ENCODE measurements at regions not wholly inside any gene's neighbourhood (a gene's known extent, or its start where the extent isn't known, plus 50 kb on each side); places are given as distances from the start of the nearest gene placed in this dataset.

- WGBS = 85% methylated on average over 4 of the region's 4 CpGs
- H3K27ac ChIP-seq = no peak overlapping the region
- no peak for TF ChIP-seq POLR2A (IDR thresholded peaks at IDR 0.05)
- no peak for TF ChIP-seq POLR2AphosphoS5 (IDR thresholded peaks at IDR 0.05)
- DNase-seq (ENCODE audit: low spot score in 2 of 2) = no peak
- H3K4me3 ChIP-seq = no peak overlapping the region
- no peaks in the 10 kb centered on the region for H3K9me3 ChIP-seq
- no peaks in the 10 kb centered on the region for H3K4me1 ChIP-seq
- H3K27me3 ChIP-seq = no peaks in the 10 kb centered on the region
- H3K36me3 ChIP-seq = no peaks in the 10 kb centered on the region
Observed at GRCh38 chr6:22636452-22636851, 67.1 kb downstream of the HDGFL1 start.

GRCh38 chr6:22637782-22638181 lies 68.4 kb downstream of the HDGFL1 start:
- H3K4me1 ChIP-seq = no peaks in the 10 kb centered on the region
- no peak for DNase-seq (ENCODE audit: low spot score in 2 of 2)
- H3K36me3 ChIP-seq = no peaks in the 10 kb centered on the region
- H3K9me3 ChIP-seq = no peaks in the 10 kb centered on the region
- TF ChIP-seq POLR2A (IDR thresholded peaks at IDR 0.05) = no peak
- H3K27ac ChIP-seq = no peak overlapping the region
- H3K4me3 ChIP-seq = no peak overlapping the region
- 94% methylated on average over 6 of the region's 6 CpGs for WGBS
- H3K27me3 ChIP-seq = no peaks in the 10 kb centered on the region

GRCh38 chr6:22638320-22638719 lies 69.0 kb downstream of the HDGFL1 start:
- Histone ChIP-seq H3K9me3 (no peaks in the 10 kb centered on the region), H3K27ac (no peak overlapping the region), H3K4me3 (no peak overlapping the region), H3K36me3 (no peaks in the 10 kb centered on the region), H3K27me3 (no peaks in the 10 kb centered on the region), H3K4me1 (no peaks in the 10 kb centered on the region)
- TF ChIP-seq CTCF (IDR thresholded peaks at IDR 0.05) = no peak
- TF ChIP-seq POLR2A (IDR thresholded peaks at IDR 0.05) = no peak
- no peak for TF ChIP-seq EP300 (IDR thresholded peaks at IDR 0.05)
- TF ChIP-seq POLR2AphosphoS5 (IDR thresholded peaks at IDR 0.05) = no peak
- no peak for DNase-seq (ENCODE audit: low spot score in 2 of 2)
- 93% methylated on average over 3 of the region's 3 CpGs for WGBS

- TF ChIP-seq EP300 (IDR thresholded peaks at IDR 0.05) (no peak), CTCF (IDR thresholded peaks at IDR 0.05) (no peak), POLR2A (IDR thresholded peaks at IDR 0.05) (no peak), POLR2AphosphoS5 (IDR thresholded peaks at IDR 0.05) (no peak)
- Histone ChIP-seq H3K9me3 (no peaks in the 10 kb centered on the region), H3K4me3 (no peak overlapping the region), H3K27ac (no peak overlapping the region), H3K4me1 (no peaks in the 10 kb centered on the region), H3K27me3 (no peaks in the 10 kb centered on the region), H3K36me3 (no peaks in the 10 kb centered on the region)
- DNase-seq (ENCODE audit: low spot score in 2 of 2) = no peak
- WGBS = 92% methylated on average over 2 of the region's 2 CpGs
Observed at GRCh38 chr6:22642254-22642653, 72.9 kb downstream of the HDGFL1 start.

- no peak for TF ChIP-seq POLR2A (IDR thresholded peaks at IDR 0.05)
- TF ChIP-seq EP300 (IDR thresholded peaks at IDR 0.05) = no peak
- no peak for TF ChIP-seq POLR2AphosphoS5 (IDR thresholded peaks at IDR 0.05)
- TF ChIP-seq CTCF (IDR thresholded peaks at IDR 0.05) = no peak
Observed at GRCh38 chr6:22643780-22644179, 74.4 kb downstream of the HDGFL1 start.

GRCh38 chr6:22647719-22648118 lies 78.4 kb downstream of the HDGFL1 start:
- 36% methylated on average over 3 of the region's 3 CpGs for WGBS
- no peak for DNase-seq (ENCODE audit: low spot score in 2 of 2)
- TF ChIP-seq POLR2AphosphoS5 (IDR thresholded peaks at IDR 0.05) (no peak), POLR2A (IDR thresholded peaks at IDR 0.05) (no peak), EP300 (IDR thresholded peaks at IDR 0.05) (no peak), CTCF (IDR thresholded peaks at IDR 0.05) (no peak)

More at GRCh38 chr6:22643780-22644179, 74.4 kb downstream of the HDGFL1 start:
- no peaks in the 10 kb centered on the region for H3K36me3 ChIP-seq
- H3K27ac ChIP-seq = no peak overlapping the region
- WGBS = 61% methylated on average over 10 of the region's 10 CpGs
- H3K9me3 ChIP-seq = no peaks in the 10 kb centered on the region
- no peaks in the 10 kb centered on the region for H3K27me3 ChIP-seq
- H3K4me3 ChIP-seq = no peak overlapping the region
- no peaks in the 10 kb centered on the region for H3K4me1 ChIP-seq
- DNase-seq (ENCODE audit: low spot score in 2 of 2) = no peak

More at GRCh38 chr6:22647719-22648118, 78.4 kb downstream of the HDGFL1 start:
- Histone ChIP-seq H3K36me3 (no peaks in the 10 kb centered on the region), H3K27ac (no peak overlapping the region), H3K4me1 (no peaks in the 10 kb centered on the region), H3K27me3 (no peaks in the 10 kb centered on the region), H3K9me3 (no peaks in the 10 kb centered on the region), H3K4me3 (no peak overlapping the region)
